ENCODE measurements at regions not wholly inside any gene's neighbourhood (a gene's known extent, or its start where the extent isn't known, plus 50 kb on each side); places are given as distances from the start of the nearest gene placed in this dataset.

- no peak for TF ChIP-seq SMAD1 (IDR thresholded peaks at IDR 0.05; ENCODE audit: low read depth, partially characterized antibody)
- TF ChIP-seq ZSCAN29 (IDR thresholded peaks at IDR 0.05) = no peak
- TF ChIP-seq CREB1 (IDR thresholded peaks at IDR 0.05; ENCODE audit: low read depth) = no peak
- TF ChIP-seq POLR2AphosphoS5 (IDR thresholded peaks at IDR 0.05; ENCODE audit: low read length) = no peak
- no peak for TF ChIP-seq POLR2A (IDR thresholded peaks at IDR 0.05; ENCODE audit: low read depth, low read length)
Observed at GRCh38 chr11:120055646-120056045, 82.3 kb downstream of the TRIM29 start.
